SH-SY5Y (cell line): ENCODE measurements at regions not wholly inside any gene's neighbourhood (a gene's known extent, or its start where the extent isn't known, plus 50 kb on each side); places are given as distances from the start of the nearest gene placed in this dataset.

ENCODE experiments used
- GATA2 ChIP-seq: IDR thresholded peaks from 2 replicates; pipeline ENCODE4 v1.6.1; 2011; ENCODE audit warnings: mild to moderate bottlenecking, low read depth, low read length
- GATA3 ChIP-seq: IDR thresholded peaks from 2 replicates; pipeline ENCODE4 v1.6.1; 2011; ENCODE audit warnings: low read depth, mild to moderate bottlenecking, low read length, moderate library complexity

GRCh38 chr15:61682891-61683735, 377.1 kb downstream of the VPS13C start:
- no peak for TF ChIP-seq GATA2
- TF ChIP-seq GATA3 = no peak
